Breast epithelium (tissue), 4 donors: ENCODE measurements at regions not wholly inside any gene's neighbourhood (a gene's known extent, or its start where the extent isn't known, plus 50 kb on each side); places are given as distances from the start of the nearest gene placed in this dataset.

ENCODE experiments used
- DNase-seq, 2 donors: peaks; one replicate each; pipeline ENCODE4 v3.0.0-alpha.2; 2019; ENCODE audit warnings: low spot score in 2 of 2
- H3K27ac ChIP-seq, 2 donors: fragments of 200-600 bp; sonication (generic) in 1 of 2; one replicate each; pipeline ENCODE4 v1.5.1; 2016 to 2019; ENCODE audit warnings: mild to moderate bottlenecking in 1 of 2
- H3K27me3 ChIP-seq, 2 donors: fragments of 200-600 bp; sonication (generic) in 1 of 2; one replicate each; pipeline versions ENCODE4 v1.5.1 to v1.6.0; 2017 to 2019; ENCODE audit warnings: control low read depth in 1 of 2, mild to moderate bottlenecking in 1 of 2
- H3K36me3 ChIP-seq: fragments of 200-600 bp; one replicate; pipeline ENCODE4 v1.5.1; 2019
- H3K4me1 ChIP-seq, 2 donors: fragments of 200-600 bp; sonication (generic); one replicate each; pipeline ENCODE4 v1.5.1; 2016 to 2019; ENCODE audit warnings: control low read depth in 1 of 2
- H3K4me3 ChIP-seq, 3 donors: fragments of 200-600 bp; sonication (generic); 1 replicate in 2 of 3; 2 replicates in 1 of 3; pipeline ENCODE4 v1.5.1; 2016 to 2019; ENCODE audit warnings: mild to moderate bottlenecking in 3 of 3, moderate library complexity in 2 of 3
- H3K9me3 ChIP-seq, 2 donors: fragments of 200-600 bp; sonication (generic) in 1 of 2; one replicate each; pipeline ENCODE4 v1.5.1; 2016 to 2019; ENCODE audit warnings: control low read depth in 1 of 2
- POLR2A ChIP-seq: fragments of 450-650 bp; IDR thresholded peaks from one replicate; pipeline ENCODE4 v1.6.1; 2016; ENCODE audit warnings: antibody characterized with exemption, mild to moderate bottlenecking, moderate library complexity
- POLR2AphosphoS5 ChIP-seq, 3 donors: sonication (generic); formaldehyde crosslinking; IDR thresholded peaks; one replicate each; pipeline ENCODE4 v1.6.1; 2017; ENCODE audit warnings: antibody characterized with exemption in 3 of 3
- intact Hi-C: fragments of 100-400 bp; cut with DNase I; formaldehyde crosslinking; loops from one replicate; pipeline ENCODE4 v1.15.1; 2023; ENCODE audit warnings: low total_unique reads
- TF ChIP-seq, protein P1 (sequence below), 3 donors: fragments of 450-650 bp; IDR thresholded peaks; one replicate each; pipeline ENCODE4 v1.5.1; 2016 to 2017; ENCODE audit warnings: antibody characterized with exemption in 3 of 3, mild to moderate bottlenecking in 3 of 3, moderate library complexity in 3 of 3

DNA sequence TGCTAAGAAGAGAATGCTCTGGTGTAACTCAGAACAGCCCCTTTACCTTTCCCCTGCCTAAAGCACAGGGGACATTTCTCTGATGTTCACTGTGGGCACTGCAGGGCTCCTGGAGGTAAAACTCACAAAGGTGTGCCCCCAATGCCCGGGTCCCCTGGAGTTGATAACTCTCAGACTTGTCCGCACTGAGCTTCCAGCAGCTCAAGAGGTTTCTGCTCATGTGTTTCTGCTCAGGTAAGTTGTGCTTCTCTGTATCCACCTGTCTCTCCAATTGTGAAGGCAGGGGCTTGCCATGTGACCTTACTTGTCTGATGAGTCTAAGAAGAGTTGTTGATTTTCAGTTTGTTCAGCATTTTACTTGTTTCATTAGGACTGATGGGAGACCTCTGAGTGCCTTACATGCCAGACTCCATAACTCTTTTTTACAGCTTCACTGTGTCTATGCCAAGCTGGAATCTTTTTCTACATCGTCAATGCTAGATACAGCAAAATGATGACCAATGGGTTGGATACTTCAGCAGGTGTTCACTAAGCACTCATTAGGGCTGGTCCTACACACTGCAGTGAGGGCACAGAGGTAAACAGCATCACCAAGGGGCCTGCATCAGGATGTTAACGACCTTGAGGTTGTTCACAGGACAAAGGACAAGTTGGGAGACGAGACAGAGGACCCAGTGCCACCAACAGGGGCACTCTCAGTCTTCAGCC lies 56.4 kb downstream of the MRPL36 start:
- Histone ChIP-seq H3K4me3 (no peak overlapping the region), H3K27ac (no peak overlapping the region), H3K36me3 (no peaks in the 10 kb centered on the region), H3K4me1 (no peaks in the 10 kb centered on the region), H3K9me3 (peaks cover 0 to 6% of the 10 kb centered on the region in 2 donors), H3K27me3 (peaks cover 0 to 3% of the 10 kb centered on the region in 2 donors)
- no peak for TF ChIP-seq POLR2A
- no peak for TF ChIP-seq POLR2AphosphoS5 (IDR thresholded peaks at IDR 0.05)
- TF ChIP-seq, protein P1, sequence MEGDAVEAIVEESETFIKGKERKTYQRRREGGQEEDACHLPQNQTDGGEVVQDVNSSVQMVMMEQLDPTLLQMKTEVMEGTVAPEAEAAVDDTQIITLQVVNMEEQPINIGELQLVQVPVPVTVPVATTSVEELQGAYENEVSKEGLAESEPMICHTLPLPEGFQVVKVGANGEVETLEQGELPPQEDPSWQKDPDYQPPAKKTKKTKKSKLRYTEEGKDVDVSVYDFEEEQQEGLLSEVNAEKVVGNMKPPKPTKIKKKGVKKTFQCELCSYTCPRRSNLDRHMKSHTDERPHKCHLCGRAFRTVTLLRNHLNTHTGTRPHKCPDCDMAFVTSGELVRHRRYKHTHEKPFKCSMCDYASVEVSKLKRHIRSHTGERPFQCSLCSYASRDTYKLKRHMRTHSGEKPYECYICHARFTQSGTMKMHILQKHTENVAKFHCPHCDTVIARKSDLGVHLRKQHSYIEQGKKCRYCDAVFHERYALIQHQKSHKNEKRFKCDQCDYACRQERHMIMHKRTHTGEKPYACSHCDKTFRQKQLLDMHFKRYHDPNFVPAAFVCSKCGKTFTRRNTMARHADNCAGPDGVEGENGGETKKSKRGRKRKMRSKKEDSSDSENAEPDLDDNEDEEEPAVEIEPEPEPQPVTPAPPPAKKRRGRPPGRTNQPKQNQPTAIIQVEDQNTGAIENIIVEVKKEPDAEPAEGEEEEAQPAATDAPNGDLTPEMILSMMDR (IDR thresholded peaks at IDR 0.05), result no peak
- DNase-seq, result peak in 1 of 2 donors; percentile 24
- intact Hi-C loops, result no loop called here

DNA sequence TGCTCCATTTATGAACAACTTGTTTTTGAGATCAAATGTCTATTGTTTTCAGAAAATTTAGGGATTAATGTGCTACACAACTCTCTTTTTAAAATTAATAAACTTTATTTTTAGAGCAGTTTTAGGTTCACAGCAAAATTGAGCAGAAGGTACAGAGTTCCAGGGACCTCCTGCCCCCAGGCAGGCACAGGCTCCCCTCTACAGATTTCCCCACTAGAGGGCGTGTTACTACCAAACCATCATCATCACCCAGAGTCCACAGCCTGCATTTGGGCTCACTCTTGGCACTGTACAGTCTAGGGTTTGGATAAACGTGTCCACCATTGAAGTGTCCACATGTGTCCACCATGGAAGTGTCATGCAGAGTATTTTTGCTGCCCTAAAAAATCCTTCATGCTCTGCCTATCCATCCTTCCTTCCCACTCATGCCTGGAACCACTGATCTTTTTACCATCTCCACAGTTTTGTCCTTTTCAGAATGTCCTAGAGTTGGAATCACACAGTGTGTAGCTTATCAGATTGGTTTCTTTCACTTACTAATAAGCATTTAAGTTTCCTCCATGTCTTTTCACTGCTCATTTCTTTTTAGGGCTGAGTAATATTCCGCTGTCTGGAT lies 61.7 kb downstream of the MRPL36 start:
- Histone ChIP-seq H3K27ac (no peak overlapping the region), H3K27me3 (peaks cover 0 to 19% of the 10 kb centered on the region in 2 donors), H3K4me3 (no peak overlapping the region), H3K36me3 (no peaks in the 10 kb centered on the region), H3K9me3 (peaks cover 0 to 6% of the 10 kb centered on the region in 2 donors), H3K4me1 (no peaks in the 10 kb centered on the region)
- DNase-seq, result no peak
- TF ChIP-seq, protein P1 (IDR thresholded peaks at IDR 0.05), result peak in 1 of 3 donors; percentile 22
- TF ChIP-seq POLR2AphosphoS5 (IDR thresholded peaks at IDR 0.05), result no peak
- intact Hi-C loops, result no loop called here

DNA sequence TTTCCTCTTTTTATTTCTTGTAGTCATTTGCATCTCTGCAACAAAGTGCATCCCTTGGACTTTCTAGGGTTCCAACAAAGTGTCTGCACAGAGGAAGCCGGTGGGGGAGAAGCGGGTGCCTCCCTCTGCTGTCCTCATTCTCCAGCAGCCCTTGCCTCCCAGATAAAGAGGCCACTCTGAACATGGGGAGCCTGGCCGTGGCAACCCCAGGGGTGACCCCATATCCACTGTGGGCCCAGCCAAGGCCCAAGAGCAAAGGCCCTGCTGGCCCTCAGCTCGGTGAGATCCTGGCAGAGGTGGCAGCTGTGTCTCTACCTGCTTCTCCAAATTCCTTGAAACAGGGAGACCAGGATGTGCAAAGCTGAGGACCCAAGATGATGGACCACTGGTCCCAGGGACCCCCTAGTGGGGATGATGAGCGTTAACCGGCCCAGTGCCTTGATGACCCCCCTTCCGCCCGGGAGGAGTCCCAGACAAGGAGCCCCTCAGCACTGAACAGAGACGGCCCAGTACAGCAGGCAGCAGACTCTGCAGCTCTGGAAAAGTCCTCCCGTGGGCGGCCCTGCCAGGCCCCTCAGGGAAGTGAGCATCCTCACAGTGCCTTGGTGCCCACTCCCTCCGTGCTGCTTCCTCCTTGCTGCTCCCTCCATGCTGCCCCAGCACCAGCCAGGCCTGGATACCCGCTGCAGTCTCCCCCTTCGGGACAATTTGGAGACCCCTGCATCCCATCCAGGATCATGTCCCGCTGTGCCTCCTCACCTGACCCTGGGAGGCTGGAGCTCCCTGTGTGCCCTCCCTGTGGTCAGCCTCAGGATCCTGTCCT lies 62.5 kb downstream of the MRPL36 start:
- intact Hi-C loops, result no loop called here
- no peak overlapping the region for H3K27ac ChIP-seq
- H3K4me3 ChIP-seq, result no peak overlapping the region
- H3K36me3 ChIP-seq, result no peaks in the 10 kb centered on the region
- H3K4me1 ChIP-seq, result no peaks in the 10 kb centered on the region
- H3K27me3 ChIP-seq, result peaks cover 0 to 19% of the 10 kb centered on the region in 2 donors
- DNase-seq, result no peak
- TF ChIP-seq POLR2AphosphoS5 (IDR thresholded peaks at IDR 0.05) (no peak), POLR2A (no peak)
- TF ChIP-seq, protein P1 (IDR thresholded peaks at IDR 0.05), result no peak
- H3K9me3 ChIP-seq, result peaks cover 0 to 6% of the 10 kb centered on the region in 2 donors

DNA sequence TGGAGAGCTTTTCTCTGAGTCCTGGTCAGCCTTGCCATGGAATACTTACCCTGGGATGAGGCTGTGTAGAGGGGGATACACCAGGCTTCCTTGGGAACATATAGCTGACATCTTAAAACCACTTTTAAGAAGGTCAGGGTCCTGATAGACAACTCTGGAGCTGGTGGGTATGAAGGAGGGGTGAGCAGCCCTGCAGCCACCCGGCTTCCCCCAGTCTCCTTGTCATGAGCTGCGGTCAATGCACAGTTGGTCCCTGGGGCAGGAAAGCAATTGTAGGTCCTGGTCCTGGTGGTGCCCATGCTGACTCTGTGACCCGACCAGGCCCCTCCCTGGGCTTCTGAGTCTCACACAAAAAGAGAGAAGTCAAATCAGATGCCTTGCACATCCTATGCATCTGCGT lies 63.6 kb downstream of the MRPL36 start:
- Histone ChIP-seq H3K4me1 (no peaks in the 10 kb centered on the region), H3K27ac (no peak overlapping the region), H3K4me3 (no peak overlapping the region), H3K27me3 (peaks cover 0 to 19% of the 10 kb centered on the region in 2 donors), H3K9me3 (peaks cover 0 to 6% of the 10 kb centered on the region in 2 donors), H3K36me3 (no peaks in the 10 kb centered on the region)
- TF ChIP-seq POLR2A (no peak), POLR2AphosphoS5 (IDR thresholded peaks at IDR 0.05) (no peak)
- no peak for DNase-seq
- intact Hi-C loops, result no loop called here

DNA sequence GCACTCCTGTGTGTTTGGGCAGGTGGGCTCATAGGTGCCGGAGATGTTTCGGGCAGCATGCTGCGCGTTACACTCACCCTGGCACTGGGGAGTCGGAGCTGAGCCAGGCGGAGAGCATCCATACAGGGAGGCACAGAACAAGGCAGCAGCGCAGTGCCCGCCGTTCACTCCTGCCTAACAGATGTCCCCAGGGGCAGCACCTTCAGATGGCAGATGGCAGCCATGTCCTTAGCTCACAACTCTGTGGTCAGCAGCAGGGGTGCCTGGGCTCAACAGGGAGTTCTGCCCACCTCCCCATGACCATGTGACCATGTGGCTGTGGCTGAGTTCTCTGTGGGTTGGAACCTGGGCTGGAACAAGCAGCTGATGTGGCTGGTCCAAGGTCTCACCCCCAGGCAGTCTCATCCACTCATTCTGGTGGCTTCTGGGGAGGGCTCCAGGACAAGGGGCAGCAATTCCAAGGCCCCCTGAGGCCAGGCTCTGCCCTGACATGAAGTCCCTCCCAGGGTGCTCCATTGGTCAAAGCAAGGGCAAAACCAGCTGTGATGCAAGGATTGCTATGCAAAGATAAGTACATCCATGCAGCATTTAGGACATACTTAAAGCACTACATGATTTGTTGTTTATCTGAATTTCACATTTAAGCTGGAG lies 64.2 kb downstream of the MRPL36 start:
- Histone ChIP-seq H3K4me1 (no peaks in the 10 kb centered on the region), H3K9me3 (peaks cover 0 to 6% of the 10 kb centered on the region in 2 donors), H3K27ac (no peak overlapping the region), H3K4me3 (no peak overlapping the region), H3K36me3 (no peaks in the 10 kb centered on the region), H3K27me3 (peaks cover 0 to 19% of the 10 kb centered on the region in 2 donors)
- intact Hi-C loops, result no loop called here
- DNase-seq, result no peak
- no peak for TF ChIP-seq POLR2A
- no peak for TF ChIP-seq POLR2AphosphoS5 (IDR thresholded peaks at IDR 0.05)
- TF ChIP-seq, protein P1 (IDR thresholded peaks at IDR 0.05), result no peak
